Trophoblast cell (in vitro differentiated cells and primary cell): ENCODE measurements at regions not wholly inside any gene's neighbourhood (a gene's known extent, or its start where the extent isn't known, plus 50 kb on each side); places are given as distances from the start of the nearest gene placed in this dataset.

Source experiments
- DNase-seq, 2 donors: peaks; one replicate each; pipeline ENCODE4 v3.0.0-alpha.2; 2016
- H2AFZ ChIP-seq: 2 replicates; pipeline ENCODE4 v1.6.1; 2013; ENCODE audit warnings: low read length, moderate library complexity, mild to moderate bottlenecking; ENCODE audit not compliant: insufficient read depth, poor library complexity
- H2AK5ac ChIP-seq: 2 replicates; pipeline ENCODE4 v1.6.1; 2013; ENCODE audit warnings: mild to moderate bottlenecking, low read length
- H2BK120ac ChIP-seq: 2 replicates; pipeline ENCODE4 v1.6.1; 2013; ENCODE audit warnings: low read length, mild to moderate bottlenecking, moderate library complexity; ENCODE audit not compliant: insufficient read depth, poor library complexity
- H2BK12ac ChIP-seq: 2 replicates; pipeline ENCODE4 v1.6.1; 2013; ENCODE audit warnings: mild to moderate bottlenecking, low read length, moderate library complexity
- H2BK5ac ChIP-seq: 2 replicates; pipeline ENCODE4 v1.6.1; 2013; ENCODE audit warnings: low read length, low read depth, moderate library complexity, mild to moderate bottlenecking; ENCODE audit not compliant: poor library complexity
- H3K14ac ChIP-seq: 2 replicates; pipeline ENCODE4 v1.6.1; 2013; ENCODE audit warnings: mild to moderate bottlenecking, low read length
- H3K18ac ChIP-seq: 2 replicates; pipeline ENCODE4 v1.6.1; 2013; ENCODE audit warnings: mild to moderate bottlenecking, low read length
- H3K23ac ChIP-seq: 2 replicates; pipeline ENCODE4 v1.6.1; 2013; ENCODE audit warnings: low read length
- H3K27ac ChIP-seq: 2 replicates; pipeline ENCODE4 v1.5.1; 2013; ENCODE audit warnings: low read depth, mild to moderate bottlenecking, inconsistent platforms, low read length, moderate library complexity
- H3K27me3 ChIP-seq: 2 replicates; pipeline ENCODE4 v1.6.1; 2013; ENCODE audit warnings: inconsistent platforms, mild to moderate bottlenecking, low read length, moderate library complexity; ENCODE audit not compliant: insufficient read depth
- H3K36me3 ChIP-seq, 2 experiments: 1 replicate in 1 of 2; 2 replicates in 1 of 2; pipeline ENCODE4 v1.6.1; 2013; ENCODE audit warnings: low read length in 2 of 2, mild to moderate bottlenecking in 2 of 2, moderate library complexity in 1 of 2; ENCODE audit not compliant: insufficient read depth in 2 of 2, control insufficient read depth in 1 of 2
- H3K4ac ChIP-seq: 2 replicates; pipeline ENCODE4 v1.6.1; 2013; ENCODE audit warnings: low read depth, mild to moderate bottlenecking, low read length, moderate library complexity
- H3K4me1 ChIP-seq, 2 experiments: 1 replicate in 1 of 2; 2 replicates in 1 of 2; pipeline ENCODE4 v1.6.1; 2013; ENCODE audit warnings: low read length in 2 of 2, mild to moderate bottlenecking in 2 of 2, moderate library complexity in 1 of 2; ENCODE audit not compliant: insufficient read depth in 2 of 2, control insufficient read depth in 1 of 2
- H3K4me2 ChIP-seq: 2 replicates; pipeline ENCODE4 v1.6.1; 2013; ENCODE audit warnings: inconsistent platforms, mild to moderate bottlenecking, low read length, moderate library complexity
- H3K4me3 ChIP-seq: 2 replicates; pipeline ENCODE4 v1.5.1; 2013; ENCODE audit warnings: mild to moderate bottlenecking, low read depth, low read length, inconsistent platforms
- H3K79me1 ChIP-seq: one replicate; pipeline ENCODE4 v1.6.1; 2013; ENCODE audit warnings: low read length
- H3K79me2 ChIP-seq: 2 replicates; pipeline ENCODE4 v1.6.1; 2013; ENCODE audit warnings: low read length, mild to moderate bottlenecking; ENCODE audit not compliant: control insufficient read depth, insufficient read depth, poor library complexity
- H3K9ac ChIP-seq: 2 replicates; pipeline ENCODE4 v1.6.1; 2013; ENCODE audit warnings: mild to moderate bottlenecking, low read length
- H3K9me3 ChIP-seq: 2 replicates; pipeline ENCODE4 v1.6.1; 2013; ENCODE audit warnings: low read depth, mild to moderate bottlenecking, control low read depth, inconsistent platforms, low read length; ENCODE audit not compliant: insufficient read depth
- H4K12ac ChIP-seq: 2 replicates; pipeline ENCODE4 v1.6.1; 2013; ENCODE audit warnings: low read depth, mild to moderate bottlenecking, low read length, moderate library complexity
- H4K8ac ChIP-seq: 2 replicates; pipeline ENCODE4 v1.6.1; 2013; ENCODE audit warnings: low read depth, mild to moderate bottlenecking, low read length, moderate library complexity
- H4K91ac ChIP-seq: one replicate; pipeline ENCODE4 v1.6.1; 2013; ENCODE audit warnings: low read depth, mild to moderate bottlenecking, low read length, moderate library complexity
- WGBS: extraction: QIAGEN DNeasy Blood & Tissue Kit; methylation state at CpG from one replicate; pipeline ENCODE4 v1.1.7; 2013; ENCODE audit warnings: missing lambda C conversion rate; ENCODE audit not compliant: insufficient read length, insufficient coverage; ENCODE audit errors: extremely low coverage; 5-methylcytosine and 5-hydroxymethylcytosine counted together

DNA sequence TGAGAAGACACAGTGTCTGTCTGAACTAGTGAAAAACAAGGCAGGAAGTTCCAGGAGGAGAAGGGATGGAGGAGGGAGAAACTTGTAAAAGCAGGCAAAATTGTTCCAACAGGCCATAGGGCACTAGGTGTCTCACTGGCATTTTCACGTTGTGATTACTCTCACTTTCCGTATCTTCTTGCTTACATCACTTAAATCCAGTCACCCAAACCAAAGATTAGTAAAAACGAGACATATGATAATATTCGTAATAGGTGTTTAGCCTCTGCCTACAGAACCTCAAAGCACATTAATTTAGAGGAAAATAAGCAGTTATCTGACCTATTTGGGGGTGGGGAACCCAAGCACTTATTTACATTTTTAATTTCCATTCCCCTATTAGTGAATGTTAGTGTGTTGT lies 78.3 kb downstream of the POU3F3 start:
- Histone ChIP-seq H2AK5ac (no peak overlapping the region), H3K79me1 (no peaks in the 10 kb centered on the region), H4K91ac (no peak overlapping the region), H3K23ac (no peak overlapping the region), H3K36me3 (no peaks in the 10 kb centered on the region), H4K8ac (no peak overlapping the region), H3K79me2 (peaks cover 2% of the 10 kb centered on the region), H3K18ac (no peak overlapping the region), H3K4me3 (no peak overlapping the region), H3K9ac (no peak overlapping the region), H3K27ac (no peak overlapping the region), H2AFZ (no peak overlapping the region), H3K9me3 (no peaks in the 10 kb centered on the region), H3K14ac (no peak overlapping the region), H4K12ac (no peak overlapping the region), H3K4me1 (no peaks in the 10 kb centered on the region), H3K4me2 (no peak overlapping the region), H2BK5ac (no peak overlapping the region), H2BK12ac (no peak overlapping the region), H3K27me3 (no peaks in the 10 kb centered on the region), H2BK120ac (no peak overlapping the region), H3K4ac (no peak overlapping the region)
- DNase-seq: no peak
- WGBS: no CpG with 5 or more reads among the region's 4 CpGs

GRCh38 chr2:104933151-104933917 lies 79.4 kb downstream of the POU3F3 start:
- no peak overlapping the region for H2BK12ac ChIP-seq
- no peak overlapping the region for H3K4ac ChIP-seq
- no peaks in the 10 kb centered on the region for H3K36me3 ChIP-seq
- no peaks in the 10 kb centered on the region for H3K9me3 ChIP-seq
- no peak overlapping the region for H4K91ac ChIP-seq
- no peak overlapping the region for H3K4me2 ChIP-seq
- no peaks in the 10 kb centered on the region for H3K4me1 ChIP-seq
- H3K23ac ChIP-seq: no peak overlapping the region
- no peak overlapping the region for H4K8ac ChIP-seq
- H2AK5ac ChIP-seq: no peak overlapping the region
- no peak overlapping the region for H3K9ac ChIP-seq
- H3K79me2 ChIP-seq: peaks cover 2% of the 10 kb centered on the region
- H3K27me3 ChIP-seq: no peaks in the 10 kb centered on the region
- no CpG with 5 or more reads among the region's 9 CpGs for WGBS
- H4K12ac ChIP-seq: no peak overlapping the region
- DNase-seq: peak in 1 of 2 donors; percentile 53
- H2BK120ac ChIP-seq: no peak overlapping the region
- no peaks in the 10 kb centered on the region for H3K79me1 ChIP-seq
- H2AFZ ChIP-seq: no peak overlapping the region
- H3K27ac ChIP-seq: no peak overlapping the region
- no peak overlapping the region for H3K18ac ChIP-seq
- H3K4me3 ChIP-seq: no peak overlapping the region
- no peak overlapping the region for H3K14ac ChIP-seq
- no peak overlapping the region for H2BK5ac ChIP-seq

GRCh38 chr2:104936527-104936926 lies 82.6 kb downstream of the POU3F3 start:
- no peak overlapping the region for H3K4me3 ChIP-seq
- H3K9ac ChIP-seq: peak overlapping the region; percentile 19
- H4K91ac ChIP-seq: no peak overlapping the region
- H3K27me3 ChIP-seq: no peaks in the 10 kb centered on the region
- H3K18ac ChIP-seq: no peak overlapping the region
- no peak overlapping the region for H2AFZ ChIP-seq
- H4K12ac ChIP-seq: no peak overlapping the region
- no peak overlapping the region for H3K27ac ChIP-seq
- no peak overlapping the region for H2BK12ac ChIP-seq
- no peaks in the 10 kb centered on the region for H3K36me3 ChIP-seq
- H2AK5ac ChIP-seq: no peak overlapping the region
- no peaks in the 10 kb centered on the region for H3K9me3 ChIP-seq
- no peaks in the 10 kb centered on the region for H3K79me1 ChIP-seq
- no peaks in the 10 kb centered on the region for H3K79me2 ChIP-seq
- H3K14ac ChIP-seq: no peak overlapping the region
- H2BK120ac ChIP-seq: no peak overlapping the region
- H3K4ac ChIP-seq: no peak overlapping the region
- H3K4me1 ChIP-seq: no peaks in the 10 kb centered on the region
- no peak overlapping the region for H2BK5ac ChIP-seq
- no CpG with 5 or more reads among the region's 4 CpGs for WGBS
- no peak overlapping the region for H3K23ac ChIP-seq
- DNase-seq: no peak
- no peak overlapping the region for H4K8ac ChIP-seq
- H3K4me2 ChIP-seq: no peak overlapping the region

DNA sequence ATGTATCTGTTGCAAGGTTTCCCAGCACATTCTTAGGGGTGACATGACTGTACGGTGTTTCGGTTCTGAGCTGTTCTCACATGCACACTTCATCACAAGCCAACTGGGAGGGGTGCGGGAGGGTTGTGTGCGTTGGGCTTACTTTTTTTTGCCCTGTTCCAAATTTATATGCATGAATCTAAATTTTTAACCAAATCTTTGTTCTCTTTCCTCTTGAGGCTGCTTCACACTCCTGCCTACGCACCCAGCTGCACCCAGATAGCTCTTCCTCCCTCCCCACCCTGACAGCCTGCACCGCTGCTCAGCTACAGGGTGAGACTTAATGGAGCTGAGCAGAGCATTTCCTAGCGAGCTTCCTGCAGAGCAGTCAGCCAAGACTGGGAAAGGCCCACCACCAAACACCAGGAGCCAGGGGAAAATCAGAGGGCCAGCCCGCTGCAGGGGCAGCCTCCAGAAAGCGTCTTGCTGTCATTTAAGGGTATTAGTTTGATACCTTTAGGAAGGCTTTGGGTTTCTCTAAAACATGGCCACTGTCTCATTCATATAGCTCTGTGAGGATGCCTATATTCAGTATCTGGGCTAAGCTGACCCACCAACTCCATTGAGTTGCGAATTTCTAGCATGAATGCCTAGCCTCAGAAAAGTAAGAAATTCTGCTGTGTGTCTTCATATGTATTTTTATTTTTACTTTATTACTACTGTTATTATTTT lies 84.5 kb downstream of the POU3F3 start:
- no peak overlapping the region for H2AFZ ChIP-seq
- H2BK120ac ChIP-seq: no peak overlapping the region
- no peak overlapping the region for H3K23ac ChIP-seq
- no peak overlapping the region for H3K4me2 ChIP-seq
- no peaks in the 10 kb centered on the region for H3K4me1 ChIP-seq
- H3K27ac ChIP-seq: no peak overlapping the region
- H3K36me3 ChIP-seq: no peaks in the 10 kb centered on the region
- H2BK12ac ChIP-seq: no peak overlapping the region
- no peak overlapping the region for H4K12ac ChIP-seq
- no CpG with 5 or more reads among the region's 10 CpGs for WGBS
- H3K18ac ChIP-seq: no peak overlapping the region
- no peaks in the 10 kb centered on the region for H3K79me2 ChIP-seq
- no peaks in the 10 kb centered on the region for H3K79me1 ChIP-seq
- H3K9ac ChIP-seq: no peak overlapping the region
- no peak overlapping the region for H4K8ac ChIP-seq
- no peak overlapping the region for H2BK5ac ChIP-seq
- no peak overlapping the region for H3K4me3 ChIP-seq
- H3K27me3 ChIP-seq: no peaks in the 10 kb centered on the region
- no peak overlapping the region for H3K4ac ChIP-seq
- no peak overlapping the region for H4K91ac ChIP-seq
- no peak overlapping the region for H3K14ac ChIP-seq
- H3K9me3 ChIP-seq: no peaks in the 10 kb centered on the region
- no peak overlapping the region for H2AK5ac ChIP-seq
- DNase-seq: no peak
